Breast epithelium (tissue), 4 donors: ENCODE measurements at regions not wholly inside any gene's neighbourhood (a gene's known extent, or its start where the extent isn't known, plus 50 kb on each side); places are given as distances from the start of the nearest gene placed in this dataset.
"Not testable (repeated sequence)": the region's sequence is repeated elsewhere in the genome, so short reads cannot be mapped to it uniquely, and the experiment has no call there.

ENCODE experiments used
- DNase-seq, 2 donors: peaks; one replicate each; pipeline ENCODE4 v3.0.0-alpha.2; 2019; ENCODE audit warnings: low spot score in 2 of 2
- H3K27ac ChIP-seq, 2 donors: fragments of 200-600 bp; sonication (generic) in 1 of 2; one replicate each; pipeline ENCODE4 v1.5.1; 2016 to 2019; ENCODE audit warnings: mild to moderate bottlenecking in 1 of 2
- H3K27me3 ChIP-seq, 2 donors: fragments of 200-600 bp; sonication (generic) in 1 of 2; one replicate each; pipeline versions ENCODE4 v1.5.1 to v1.6.0; 2017 to 2019; ENCODE audit warnings: control low read depth in 1 of 2, mild to moderate bottlenecking in 1 of 2
- H3K36me3 ChIP-seq: fragments of 200-600 bp; one replicate; pipeline ENCODE4 v1.5.1; 2019
- H3K4me1 ChIP-seq, 2 donors: fragments of 200-600 bp; sonication (generic); one replicate each; pipeline ENCODE4 v1.5.1; 2016 to 2019; ENCODE audit warnings: control low read depth in 1 of 2
- H3K4me3 ChIP-seq, 3 donors: fragments of 200-600 bp; sonication (generic); 1 replicate in 2 of 3; 2 replicates in 1 of 3; pipeline ENCODE4 v1.5.1; 2016 to 2019; ENCODE audit warnings: mild to moderate bottlenecking in 3 of 3, moderate library complexity in 2 of 3
- H3K9me3 ChIP-seq, 2 donors: fragments of 200-600 bp; sonication (generic) in 1 of 2; one replicate each; pipeline ENCODE4 v1.5.1; 2016 to 2019; ENCODE audit warnings: control low read depth in 1 of 2
- CTCF ChIP-seq, 3 donors: fragments of 450-650 bp; IDR thresholded peaks; one replicate each; pipeline ENCODE4 v1.5.1; 2016 to 2017; ENCODE audit warnings: antibody characterized with exemption in 3 of 3, mild to moderate bottlenecking in 3 of 3, moderate library complexity in 3 of 3
- POLR2A ChIP-seq: fragments of 450-650 bp; IDR thresholded peaks from one replicate; pipeline ENCODE4 v1.6.1; 2016; ENCODE audit warnings: antibody characterized with exemption, mild to moderate bottlenecking, moderate library complexity
- POLR2AphosphoS5 ChIP-seq, 3 donors: sonication (generic); formaldehyde crosslinking; IDR thresholded peaks; one replicate each; pipeline ENCODE4 v1.6.1; 2017; ENCODE audit warnings: antibody characterized with exemption in 3 of 3
- intact Hi-C: fragments of 100-400 bp; cut with DNase I; formaldehyde crosslinking; loops from one replicate; pipeline ENCODE4 v1.15.1; 2023; ENCODE audit warnings: low total_unique reads

GRCh38 chr5:71925608-71926091, 181.6 kb upstream of the MAP1B start:
- DNase-seq: no peak
- no peak overlapping the region for H3K4me3 ChIP-seq
- peaks cover 0 to 8% of the 10 kb centered on the region in 2 donors for H3K4me1 ChIP-seq
- H3K27ac ChIP-seq: peak overlapping the region; percentile 75 to 76
- H3K36me3 ChIP-seq: no peaks in the 10 kb centered on the region
- H3K9me3 ChIP-seq: no peaks in the 10 kb centered on the region
- no peaks in the 10 kb centered on the region for H3K27me3 ChIP-seq
- TF ChIP-seq POLR2A (no peak), CTCF (IDR thresholded peaks at IDR 0.05) (no peak), POLR2AphosphoS5 (IDR thresholded peaks at IDR 0.05) (no peak)
- intact Hi-C loops: no loop called here

GRCh38 chr5:71929003-71929402, 178.3 kb upstream of the MAP1B start:
- no peaks in the 10 kb centered on the region for H3K4me1 ChIP-seq
- no peak overlapping the region for H3K4me3 ChIP-seq
- H3K27ac ChIP-seq: no peak overlapping the region
- H3K9me3 ChIP-seq: no peaks in the 10 kb centered on the region
- no peak for DNase-seq
- intact Hi-C loops: no loop called here
- TF ChIP-seq POLR2AphosphoS5 (IDR thresholded peaks at IDR 0.05): no peak
- TF ChIP-seq CTCF (IDR thresholded peaks at IDR 0.05): no peak
- TF ChIP-seq POLR2A: no peak
- no peaks in the 10 kb centered on the region for H3K27me3 ChIP-seq
- no peaks in the 10 kb centered on the region for H3K36me3 ChIP-seq

GRCh38 chr5:71930554-71930953, 176.7 kb upstream of the MAP1B start:
- intact Hi-C loops, H3K27ac ChIP-seq, H3K4me3 ChIP-seq, H3K36me3 ChIP-seq, H3K27me3 ChIP-seq, DNase-seq, H3K4me1 ChIP-seq, H3K9me3 ChIP-seq: not testable (repeated sequence)

- Histone ChIP-seq H3K36me3 (no peaks in the 10 kb centered on the region), H3K4me3 (no peak overlapping the region), H3K4me1 (no peaks in the 10 kb centered on the region), H3K9me3 (no peaks in the 10 kb centered on the region), H3K27me3 (no peaks in the 10 kb centered on the region), H3K27ac (peak overlapping the region; percentile 76 to 82)
- no peak for TF ChIP-seq CTCF (IDR thresholded peaks at IDR 0.05)
- TF ChIP-seq POLR2A: no peak
- no peak for TF ChIP-seq POLR2AphosphoS5 (IDR thresholded peaks at IDR 0.05)
- intact Hi-C loops: no loop called here
- DNase-seq: no peak
Measured at GRCh38 chr5:71932131-71932654, 175.1 kb upstream of the MAP1B start.

GRCh38 chr5:71932655-71933338, 174.5 kb upstream of the MAP1B start:
- H3K36me3 ChIP-seq: no peaks in the 10 kb centered on the region
- no peak for DNase-seq
- no peaks in the 10 kb centered on the region for H3K9me3 ChIP-seq
- intact Hi-C loops: no loop called here
- TF ChIP-seq POLR2A (no peak), CTCF (IDR thresholded peaks at IDR 0.05) (peak in 1 of 3 donors; percentile 36), POLR2AphosphoS5 (IDR thresholded peaks at IDR 0.05) (no peak)
- no peaks in the 10 kb centered on the region for H3K27me3 ChIP-seq
- H3K4me3 ChIP-seq: no peak overlapping the region
- H3K4me1 ChIP-seq: no peaks in the 10 kb centered on the region
- H3K27ac ChIP-seq: peak overlapping the region; percentile 76 to 82
